ENCODE measurements at regions not wholly inside any gene's neighbourhood (a gene's known extent, or its start where the extent isn't known, plus 50 kb on each side); places are given as distances from the start of the nearest gene placed in this dataset.
"Not testable (repeated sequence)": the region's sequence is repeated elsewhere in the genome, so short reads cannot be mapped to it uniquely, and the experiment has no call there.

GRCh38 chr1:789606-790005 is 103.2 kb upstream of the OR4F16 start:
- not testable (repeated sequence) for TF ChIP-seq POLR2A (IDR thresholded peaks at IDR 0.05; ENCODE audit: low read length); GATA1 (IDR thresholded peaks at IDR 0.05; ENCODE audit: low read depth, low read length)

Data from erythroblast (primary cell).